Ovary (tissue), 3 donors: ENCODE measurements at regions not wholly inside any gene's neighbourhood (a gene's known extent, or its start where the extent isn't known, plus 50 kb on each side); places are given as distances from the start of the nearest gene placed in this dataset.

Experiments used
- EP300 ChIP-seq: sonication (generic); formaldehyde crosslinking; IDR thresholded peaks from one replicate; pipeline ENCODE4 v1.6.1; 2017; ENCODE audit warnings: antibody characterized with exemption
- POLR2A ChIP-seq: fragments of 450-650 bp; IDR thresholded peaks from one replicate; pipeline ENCODE4 v1.6.1; 2017; ENCODE audit warnings: antibody characterized with exemption, mild to moderate bottlenecking, moderate library complexity
- TF ChIP-seq, protein P1 (sequence below), 3 donors: fragments of 450-650 bp in 2 of 3; fragments of 200-600 bp in 1 of 3; IDR thresholded peaks; one replicate each; pipeline versions ENCODE4 v1.5.1 to v1.8.0; 2016 to 2022; ENCODE audit warnings: antibody characterized with exemption in 3 of 3, mild to moderate bottlenecking in 1 of 3
- donor health status: DM: no; HTN: no; CAD: no.

DNA sequence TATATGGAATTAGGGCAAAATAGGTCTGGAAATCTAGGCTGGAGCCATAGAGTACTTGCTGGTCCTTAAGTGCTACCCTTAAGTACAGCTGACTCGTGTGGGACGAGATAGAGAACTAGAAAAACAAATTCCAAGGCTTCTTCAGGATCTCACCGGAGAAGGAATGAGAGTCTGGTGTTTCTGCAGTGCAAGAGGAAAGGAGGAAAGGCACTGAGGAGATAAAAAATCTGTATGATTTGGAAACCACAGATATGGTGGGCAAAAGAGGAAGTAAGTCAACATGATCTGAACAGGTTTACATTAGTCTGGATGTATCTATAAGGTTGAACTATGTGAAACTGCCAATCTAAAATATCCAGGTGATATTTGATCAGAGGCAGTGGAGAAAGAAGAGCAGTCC lies 134.4 kb upstream of the SOX5 start:
- TF ChIP-seq, protein P1, sequence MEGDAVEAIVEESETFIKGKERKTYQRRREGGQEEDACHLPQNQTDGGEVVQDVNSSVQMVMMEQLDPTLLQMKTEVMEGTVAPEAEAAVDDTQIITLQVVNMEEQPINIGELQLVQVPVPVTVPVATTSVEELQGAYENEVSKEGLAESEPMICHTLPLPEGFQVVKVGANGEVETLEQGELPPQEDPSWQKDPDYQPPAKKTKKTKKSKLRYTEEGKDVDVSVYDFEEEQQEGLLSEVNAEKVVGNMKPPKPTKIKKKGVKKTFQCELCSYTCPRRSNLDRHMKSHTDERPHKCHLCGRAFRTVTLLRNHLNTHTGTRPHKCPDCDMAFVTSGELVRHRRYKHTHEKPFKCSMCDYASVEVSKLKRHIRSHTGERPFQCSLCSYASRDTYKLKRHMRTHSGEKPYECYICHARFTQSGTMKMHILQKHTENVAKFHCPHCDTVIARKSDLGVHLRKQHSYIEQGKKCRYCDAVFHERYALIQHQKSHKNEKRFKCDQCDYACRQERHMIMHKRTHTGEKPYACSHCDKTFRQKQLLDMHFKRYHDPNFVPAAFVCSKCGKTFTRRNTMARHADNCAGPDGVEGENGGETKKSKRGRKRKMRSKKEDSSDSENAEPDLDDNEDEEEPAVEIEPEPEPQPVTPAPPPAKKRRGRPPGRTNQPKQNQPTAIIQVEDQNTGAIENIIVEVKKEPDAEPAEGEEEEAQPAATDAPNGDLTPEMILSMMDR (IDR thresholded peaks at IDR 0.05): no peak
- TF ChIP-seq POLR2A (no peak), EP300 (no peak)
